ENCODE measurements at regions not wholly inside any gene's neighbourhood (a gene's known extent, or its start where the extent isn't known, plus 50 kb on each side); places are given as distances from the start of the nearest gene placed in this dataset.

- TF ChIP-seq CTCF (IDR thresholded peaks at IDR 0.05; ENCODE audit: poor library complexity, severe bottlenecking) (no peak), EZH2 (IDR thresholded peaks at IDR 0.05; ENCODE audit: borderline replicate concordance, insufficient read depth, low read length, poor library complexity, severe bottlenecking) (no peak), RAD21 (conservative IDR thresholded peaks at IDR 0.05) (no peak), POLR2AphosphoS5 (IDR thresholded peaks at IDR 0.05) (no peak), TAF1 (IDR thresholded peaks at IDR 0.05; ENCODE audit: low read depth) (no peak)
These were observed 332.6 kb upstream of the EPHA7 start for GRCh38 chr6:93751969-93752368.

All from neural cell (in vitro differentiated cells).